HFF-Myc (cell line): ENCODE measurements at regions not wholly inside any gene's neighbourhood (a gene's known extent, or its start where the extent isn't known, plus 50 kb on each side); places are given as distances from the start of the nearest gene placed in this dataset.

Experiments used
- DNase-seq: peaks from one replicate; pipeline ENCODE4 v3.0.0-alpha.2; 2011; ENCODE audit warnings: low read depth; ENCODE audit errors: extremely low read depth
- H3K4me3 ChIP-seq: replicated peaks from 2 replicates; pipeline ENCODE4 v1.5.1; 2011; ENCODE audit warnings: low read depth, mild to moderate bottlenecking, control low read depth, low read length
- TF ChIP-seq, protein P1 (sequence below): IDR thresholded peaks from 2 replicates; pipeline ENCODE4 v1.5.1; 2012; ENCODE audit warnings: mild to moderate bottlenecking, low read depth, low read length, control low read depth; ENCODE audit errors: missing control alignments

DNA sequence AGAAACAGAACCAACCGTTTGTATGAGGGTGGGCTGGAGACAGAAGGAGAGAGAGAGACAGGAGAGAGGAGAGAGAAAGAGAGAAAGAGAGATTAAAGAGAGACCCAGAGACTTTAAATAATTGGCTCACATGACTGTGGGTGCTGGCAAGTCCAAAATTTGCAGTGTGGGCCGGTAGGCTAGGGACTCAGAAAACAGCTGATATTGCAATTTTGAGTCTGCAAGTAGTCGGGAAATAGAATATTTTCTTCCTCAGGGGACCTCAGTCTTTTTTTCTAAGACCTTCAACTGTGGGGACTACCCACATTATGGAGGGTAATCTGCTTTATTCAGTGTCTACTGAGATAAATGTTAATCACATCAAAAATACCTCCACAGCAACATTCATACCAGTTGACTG is 1439.0 kb downstream of the CDH11 start:
- no peak for DNase-seq

DNA sequence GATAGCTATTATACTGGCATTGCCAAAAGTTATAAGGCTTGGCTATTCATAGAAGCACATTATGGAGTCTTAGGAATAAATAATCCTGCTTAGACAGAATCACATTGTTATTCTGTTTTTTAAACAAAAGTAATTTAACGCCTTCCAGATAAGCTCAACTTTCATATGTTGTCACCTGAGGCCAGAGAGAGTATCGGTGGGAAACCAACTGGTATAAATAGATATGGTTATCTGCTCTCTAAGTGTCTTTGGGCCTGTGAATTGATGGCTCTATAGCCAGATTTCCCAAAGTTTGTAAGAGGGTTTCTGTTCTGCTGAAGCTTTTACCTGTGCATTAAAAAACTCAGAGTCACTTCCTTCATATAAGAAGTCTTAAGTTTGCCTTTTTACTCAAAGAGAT is 1449.4 kb downstream of the CDH11 start:
- TF ChIP-seq, protein P1, sequence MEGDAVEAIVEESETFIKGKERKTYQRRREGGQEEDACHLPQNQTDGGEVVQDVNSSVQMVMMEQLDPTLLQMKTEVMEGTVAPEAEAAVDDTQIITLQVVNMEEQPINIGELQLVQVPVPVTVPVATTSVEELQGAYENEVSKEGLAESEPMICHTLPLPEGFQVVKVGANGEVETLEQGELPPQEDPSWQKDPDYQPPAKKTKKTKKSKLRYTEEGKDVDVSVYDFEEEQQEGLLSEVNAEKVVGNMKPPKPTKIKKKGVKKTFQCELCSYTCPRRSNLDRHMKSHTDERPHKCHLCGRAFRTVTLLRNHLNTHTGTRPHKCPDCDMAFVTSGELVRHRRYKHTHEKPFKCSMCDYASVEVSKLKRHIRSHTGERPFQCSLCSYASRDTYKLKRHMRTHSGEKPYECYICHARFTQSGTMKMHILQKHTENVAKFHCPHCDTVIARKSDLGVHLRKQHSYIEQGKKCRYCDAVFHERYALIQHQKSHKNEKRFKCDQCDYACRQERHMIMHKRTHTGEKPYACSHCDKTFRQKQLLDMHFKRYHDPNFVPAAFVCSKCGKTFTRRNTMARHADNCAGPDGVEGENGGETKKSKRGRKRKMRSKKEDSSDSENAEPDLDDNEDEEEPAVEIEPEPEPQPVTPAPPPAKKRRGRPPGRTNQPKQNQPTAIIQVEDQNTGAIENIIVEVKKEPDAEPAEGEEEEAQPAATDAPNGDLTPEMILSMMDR, result no peak
- H3K4me3 ChIP-seq, result no peak overlapping the region
- no peak for DNase-seq

More for the DNA sequence above, 1439.0 kb downstream of the CDH11 start:
- TF ChIP-seq, protein P1, result no peak
- no peak overlapping the region for H3K4me3 ChIP-seq

DNA sequence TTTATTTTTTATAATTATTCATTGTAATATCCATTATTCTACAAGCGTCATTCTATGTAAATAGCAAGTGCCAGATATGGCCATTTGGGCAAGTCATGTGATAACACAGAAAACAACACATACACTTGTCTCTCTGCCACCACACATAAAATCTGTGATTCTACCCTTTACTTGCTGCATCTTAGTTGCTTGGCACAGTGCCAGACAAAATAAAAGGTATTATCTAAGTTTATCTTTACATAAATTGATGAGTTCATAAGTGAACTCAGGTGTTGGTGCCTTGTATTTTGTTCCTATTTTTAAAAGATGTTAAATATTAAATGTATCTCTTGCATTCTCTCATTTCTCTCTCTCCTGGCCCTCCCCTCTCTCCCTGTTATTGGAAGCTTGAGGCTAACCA is 1458.7 kb downstream of the CDH11 start:
- no peak for DNase-seq
- TF ChIP-seq, protein P1, result no peak

DNA sequence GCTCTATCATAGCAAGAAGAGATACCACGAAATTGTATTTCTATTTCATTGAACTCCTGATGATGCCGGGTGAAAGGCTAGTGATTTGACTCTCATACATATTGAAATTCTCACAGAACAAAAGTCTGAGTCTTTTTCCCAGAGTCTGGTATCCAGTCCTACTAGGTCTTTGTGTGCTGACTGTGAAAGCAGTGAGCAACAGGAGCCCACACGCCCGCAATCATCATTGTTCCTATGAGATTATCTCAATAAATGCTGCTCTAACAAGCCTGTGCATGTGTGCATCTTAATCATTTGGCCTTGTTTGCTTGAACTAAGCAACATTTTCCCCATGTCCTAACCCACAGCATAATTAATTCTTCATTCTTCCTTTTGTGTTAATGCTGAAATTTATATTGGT is 1466.0 kb downstream of the CDH11 start:
- no peak overlapping the region for H3K4me3 ChIP-seq
- DNase-seq, result no peak
- TF ChIP-seq, protein P1, result no peak

More for the DNA sequence above, 1458.7 kb downstream of the CDH11 start:
- no peak overlapping the region for H3K4me3 ChIP-seq

DNA sequence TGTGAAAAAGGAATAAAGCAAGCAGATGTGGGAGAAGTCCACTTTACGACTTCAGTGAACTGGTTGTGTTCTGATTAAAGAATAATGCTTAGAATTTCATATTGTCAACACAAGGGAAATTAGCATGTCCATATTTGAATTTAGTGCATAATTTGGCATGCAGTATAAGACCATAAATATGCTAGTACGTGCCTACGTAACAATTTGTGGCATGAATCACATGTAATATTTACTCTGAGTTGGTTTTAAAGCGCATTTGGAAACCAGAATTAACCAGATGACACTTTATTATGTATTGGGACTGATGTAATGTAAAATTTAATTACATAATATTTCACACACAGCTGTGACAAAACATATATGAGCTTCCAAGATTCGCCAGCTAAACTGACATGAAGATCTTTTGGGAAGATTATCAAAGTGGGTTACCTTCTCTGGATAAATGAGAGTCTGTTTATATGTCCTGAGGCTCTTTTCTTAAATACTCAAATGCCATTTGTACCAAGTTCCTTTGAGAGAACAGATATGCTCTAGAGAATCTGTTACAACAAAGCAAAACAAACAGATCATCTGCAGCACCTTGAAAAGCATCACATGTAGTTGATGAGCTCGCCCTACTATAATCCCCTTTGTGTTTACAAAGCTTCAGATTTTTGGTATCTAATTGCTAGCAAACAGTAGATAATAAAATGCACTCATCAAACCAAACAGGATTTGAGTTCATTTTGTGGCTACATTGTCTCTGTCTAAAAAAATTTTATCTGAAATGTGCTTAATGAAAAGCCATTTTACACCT is 1468.6 kb downstream of the CDH11 start:
- TF ChIP-seq, protein P1, result no peak
- H3K4me3 ChIP-seq, result no peak overlapping the region
- DNase-seq, result no peak

DNA sequence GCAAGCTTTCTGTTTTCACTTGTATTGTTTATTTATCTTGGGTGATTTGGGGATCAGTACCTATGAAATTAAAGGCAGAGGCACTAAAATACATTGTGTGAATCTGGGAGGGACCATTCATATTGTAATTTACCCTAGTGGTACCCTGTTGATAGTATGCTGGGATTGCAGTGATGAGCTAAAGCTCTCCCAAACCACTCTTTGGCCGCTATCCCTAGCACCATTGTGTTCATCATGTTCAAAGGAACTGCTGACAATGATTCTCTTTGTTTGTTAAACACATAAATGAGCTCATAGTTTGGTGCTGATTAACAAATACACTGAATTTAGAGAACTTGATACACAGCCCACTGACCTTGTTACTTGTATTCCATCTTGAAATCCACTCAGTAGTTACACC is 1469.8 kb downstream of the CDH11 start:
- DNase-seq, result no peak
- TF ChIP-seq, protein P1, result no peak
- H3K4me3 ChIP-seq, result no peak overlapping the region
